ENCODE measurements at regions not wholly inside any gene's neighbourhood (a gene's known extent, or its start where the extent isn't known, plus 50 kb on each side); places are given as distances from the start of the nearest gene placed in this dataset.

GRCh38 chr1:221335161-221336101 is 406.5 kb downstream of the DUSP10 start:
- no peak for DNase-seq (ENCODE audit: low read depth in 4 of 4, low spot score in 3 of 4)

- no peak for DNase-seq (ENCODE audit: low read depth in 4 of 4, low spot score in 3 of 4)
Observed at GRCh38 chr1:221336126-221336525, 405.8 kb downstream of the DUSP10 start.

- no peak for DNase-seq (ENCODE audit: low read depth in 4 of 4, low spot score in 3 of 4)
Observed at GRCh38 chr1:221337106-221337505, 404.8 kb downstream of the DUSP10 start.

GRCh38 chr1:221343136-221343535 is 398.8 kb downstream of the DUSP10 start:
- DNase-seq (ENCODE audit: low read depth in 4 of 4, low spot score in 3 of 4), result no peak

DNA sequence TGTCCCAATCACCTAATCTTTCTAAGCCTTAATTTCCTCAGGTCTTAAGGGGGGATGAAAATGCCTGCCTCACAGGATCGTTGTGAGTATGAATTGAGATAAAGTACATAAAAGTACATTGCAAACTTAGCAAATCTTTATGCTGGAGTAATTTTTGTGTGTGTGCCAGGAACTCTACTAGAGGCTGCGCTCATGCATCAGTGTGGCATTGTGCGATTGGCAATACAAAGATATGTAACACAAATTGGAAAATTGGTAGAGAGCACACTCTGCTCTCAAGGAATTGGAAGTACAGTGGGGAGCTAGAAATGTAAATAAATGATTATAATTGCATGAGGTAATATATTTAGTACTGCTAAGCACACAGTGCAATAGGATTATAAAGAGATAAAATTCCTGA is 398.3 kb downstream of the DUSP10 start:
- no peak for DNase-seq (ENCODE audit: low read depth in 4 of 4, low spot score in 3 of 4)

- no peak for DNase-seq (ENCODE audit: low read depth in 4 of 4, low spot score in 3 of 4)
Observed at GRCh38 chr1:221344693-221345092, 397.2 kb downstream of the DUSP10 start.

DNA sequence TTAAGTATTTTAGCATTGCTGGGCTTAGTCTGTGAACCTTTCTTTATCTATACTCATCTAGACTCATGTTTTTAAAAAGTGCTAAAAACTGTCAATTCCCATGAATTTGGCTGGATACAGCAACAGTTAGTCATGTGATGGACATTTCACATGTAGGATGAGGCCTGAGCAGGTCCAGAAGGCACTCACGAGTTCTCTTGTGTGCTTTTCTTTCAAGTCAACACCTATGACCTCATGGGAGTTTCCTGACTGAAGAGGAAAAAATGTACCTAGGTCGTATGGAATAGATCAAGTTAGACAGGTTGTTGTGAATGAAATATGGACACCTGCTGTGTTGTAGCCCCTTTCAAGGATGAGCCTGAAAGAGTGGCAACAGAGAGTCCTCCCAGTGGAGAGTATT is 394.2 kb downstream of the DUSP10 start:
- no peak for DNase-seq (ENCODE audit: low read depth in 4 of 4, low spot score in 3 of 4)

DNA sequence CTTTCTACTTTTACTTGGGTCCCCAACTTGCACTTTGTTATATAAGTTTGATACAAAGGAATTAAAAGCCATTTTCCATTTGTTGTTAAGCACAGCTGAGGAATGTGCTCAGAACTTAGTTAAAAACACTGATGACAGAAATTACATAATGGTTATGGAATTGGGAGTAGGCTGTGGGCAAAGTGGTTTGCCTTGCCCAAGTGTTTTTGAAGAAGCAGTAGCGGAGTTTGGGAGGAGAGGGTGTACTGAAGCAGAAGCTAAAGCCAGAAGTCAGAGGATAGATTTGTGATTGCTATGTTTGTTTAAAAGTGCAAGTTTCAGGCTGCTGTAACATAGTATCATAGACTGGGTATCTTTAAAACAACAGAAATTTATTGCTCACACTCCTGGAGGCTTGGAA is 391.8 kb downstream of the DUSP10 start:
- no peak for DNase-seq (ENCODE audit: low read depth in 4 of 4, low spot score in 3 of 4)

GRCh38 chr1:221356693-221357092 is 385.2 kb downstream of the DUSP10 start:
- no peak for DNase-seq (ENCODE audit: low read depth in 4 of 4, low spot score in 3 of 4)

- DNase-seq (ENCODE audit: low read depth in 4 of 4, low spot score in 3 of 4), result no peak
Observed at GRCh38 chr1:221363039-221363438, 378.9 kb downstream of the DUSP10 start.

DNA sequence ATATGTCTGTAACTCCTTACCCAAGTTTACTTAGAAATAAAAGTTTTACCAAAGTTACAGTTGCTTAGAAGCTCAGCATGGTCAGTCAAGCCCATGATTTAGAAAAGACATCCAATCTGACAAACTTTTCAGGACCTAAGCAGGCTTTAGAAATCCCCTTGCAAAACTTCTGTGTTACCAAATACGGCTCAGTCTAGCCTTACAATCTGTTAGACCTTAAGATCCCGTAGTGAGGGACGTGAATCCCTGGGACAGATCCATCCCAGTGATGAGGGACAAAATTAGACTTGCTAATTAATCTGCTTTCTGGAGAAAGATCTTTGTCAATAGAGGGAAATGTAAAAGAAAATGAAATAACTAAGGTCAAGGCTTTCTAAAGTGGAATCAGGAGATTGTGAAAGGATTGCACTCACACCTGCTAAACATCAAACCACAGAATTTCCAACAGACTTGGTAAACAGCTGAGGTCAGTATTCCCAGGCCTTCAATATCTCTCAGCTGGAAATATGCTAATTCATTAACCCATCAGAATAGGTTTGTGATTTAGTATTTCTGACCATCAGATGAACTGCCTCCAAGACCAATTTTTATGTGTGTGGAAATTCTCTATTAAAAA is 375.3 kb downstream of the DUSP10 start:
- no peak for DNase-seq (ENCODE audit: low read depth in 4 of 4, low spot score in 3 of 4)

- no peak for DNase-seq (ENCODE audit: low read depth in 4 of 4, low spot score in 3 of 4)
Observed at GRCh38 chr1:221371705-221372104, 370.2 kb downstream of the DUSP10 start.

- DNase-seq (ENCODE audit: low read depth in 4 of 4, low spot score in 3 of 4), result no peak
Observed at GRCh38 chr1:221373795-221374194, 368.1 kb downstream of the DUSP10 start.

DNA sequence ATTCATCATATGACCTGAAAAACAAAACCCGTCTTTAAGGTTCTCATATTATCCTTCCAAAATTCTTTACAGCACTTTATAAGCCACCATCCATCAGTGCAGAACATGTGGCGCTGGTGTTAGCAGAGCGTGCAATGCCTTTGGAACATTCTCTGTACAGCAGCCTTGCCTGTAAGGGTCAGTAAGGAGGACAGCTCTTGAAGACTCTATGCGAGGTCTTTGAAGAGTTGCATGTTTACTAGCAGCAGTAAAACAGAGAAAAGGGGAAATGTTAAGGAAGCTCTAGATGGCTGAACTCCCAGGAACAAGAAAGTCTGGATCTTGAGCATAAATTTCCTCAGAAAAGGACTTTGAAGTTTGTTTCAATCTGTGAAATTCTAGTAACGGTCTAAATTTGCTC is 365.6 kb downstream of the DUSP10 start:
- DNase-seq (ENCODE audit: low read depth in 4 of 4, low spot score in 3 of 4), result peak in 3 of 4 donors; percentile 12 to 17 (median 12)

GRCh38 chr1:221381910-221382623 is 359.8 kb downstream of the DUSP10 start:
- no peak for DNase-seq (ENCODE audit: low read depth in 4 of 4, low spot score in 3 of 4)

- no peak for DNase-seq (ENCODE audit: low read depth in 4 of 4, low spot score in 3 of 4)
Observed at GRCh38 chr1:221392453-221392852, 349.4 kb downstream of the DUSP10 start.

DNA sequence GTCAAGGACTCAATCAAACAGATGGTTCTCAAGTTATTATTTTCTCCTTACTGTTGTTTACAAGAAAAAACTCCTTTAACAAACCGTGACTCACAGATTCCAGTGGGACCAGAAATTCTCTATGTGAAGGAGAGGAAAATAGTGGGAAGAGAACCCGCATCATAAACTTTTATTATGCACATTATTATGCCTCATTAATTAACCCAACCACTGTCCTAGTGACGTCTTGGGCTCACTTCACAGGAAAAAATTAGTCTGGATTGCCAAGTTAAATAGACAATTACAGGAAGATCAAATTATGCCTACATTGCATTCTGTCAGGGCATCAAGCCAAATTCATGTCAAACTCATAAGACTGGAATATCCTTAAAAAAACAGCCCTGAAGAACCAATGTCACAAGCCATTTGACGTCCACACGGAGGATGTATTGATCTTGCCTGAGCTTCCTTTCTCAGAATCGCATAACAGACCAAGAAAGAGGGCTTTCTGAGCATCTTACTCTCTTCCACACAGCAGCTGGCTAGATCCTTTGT is 347.8 kb downstream of the DUSP10 start:
- peak; percentile 41 to 70 (median 50) for DNase-seq (ENCODE audit: low read depth in 4 of 4, low spot score in 3 of 4)

DNA sequence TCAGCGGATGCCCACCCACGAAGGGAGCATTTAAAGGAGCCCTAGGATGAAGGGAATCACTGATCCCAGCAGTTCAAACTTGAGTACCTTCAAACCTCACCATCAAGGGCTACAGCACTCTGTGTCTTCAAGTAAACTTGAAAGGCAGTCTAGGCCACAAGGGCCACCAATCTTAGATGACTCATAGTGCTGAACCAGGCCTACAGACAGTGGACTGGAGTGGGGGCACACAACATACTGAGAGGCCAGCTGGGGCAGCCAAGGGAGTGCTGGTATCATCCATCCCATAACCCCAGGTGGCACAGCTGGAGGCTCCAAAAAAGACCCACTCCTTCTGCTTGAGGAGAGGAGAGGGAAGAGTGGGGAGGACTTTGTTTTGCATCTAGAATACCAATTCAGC is 345.4 kb downstream of the DUSP10 start:
- no peak for DNase-seq (ENCODE audit: low read depth in 4 of 4, low spot score in 3 of 4)

DNA sequence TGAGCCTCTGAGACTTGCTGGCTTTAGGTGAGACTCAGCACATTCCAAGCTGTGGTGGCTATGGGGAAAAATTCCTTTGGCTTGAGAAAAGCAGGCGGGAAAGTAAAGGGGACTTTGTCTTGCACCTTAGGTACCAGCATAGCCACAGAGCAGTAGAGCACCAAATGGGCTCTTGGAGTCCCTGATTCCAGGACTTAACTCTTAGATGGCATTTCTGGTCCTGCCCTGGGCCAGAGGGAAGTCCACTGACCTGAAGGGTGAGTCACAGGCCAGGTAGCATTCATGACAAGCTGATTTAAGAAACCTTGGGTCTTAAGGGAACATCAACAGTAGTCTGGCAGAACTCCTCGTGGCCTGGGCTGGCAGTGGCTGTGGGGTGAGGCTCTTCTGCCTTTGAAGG is 344.7 kb downstream of the DUSP10 start:
- no peak for DNase-seq (ENCODE audit: low read depth in 4 of 4, low spot score in 3 of 4)

DNA sequence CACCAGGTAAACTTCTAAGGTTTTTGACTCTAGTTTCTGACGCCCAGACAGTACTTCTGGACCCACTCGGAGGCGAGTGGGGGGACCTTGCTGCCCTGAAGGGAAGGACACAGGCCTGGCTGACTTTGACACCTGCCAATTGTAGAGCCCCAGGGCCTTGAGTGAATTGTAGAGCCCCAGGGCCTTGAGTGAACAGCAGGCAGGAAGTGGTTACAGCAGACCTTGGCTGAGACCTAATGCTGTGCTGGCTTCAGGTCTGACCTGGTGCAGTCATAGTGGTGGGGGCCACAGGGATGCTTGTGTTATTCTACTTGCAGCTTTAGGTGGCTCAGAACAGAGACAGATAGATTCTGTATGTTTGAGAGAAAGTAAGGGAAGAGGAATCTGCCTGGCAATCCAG is 344.3 kb downstream of the DUSP10 start:
- no peak for DNase-seq (ENCODE audit: low read depth in 4 of 4, low spot score in 3 of 4)

- no peak for DNase-seq (ENCODE audit: low read depth in 4 of 4, low spot score in 3 of 4)
Observed at GRCh38 chr1:221405146-221405545, 336.7 kb downstream of the DUSP10 start.
